Activated T-helper 17 cell treated with anti-CD3 and anti-CD28 coated beads, Interleukin-2, amount 50 U/mL, for 72 hours (primary cell): ENCODE measurements at regions not wholly inside any gene's neighbourhood (a gene's known extent, or its start where the extent isn't known, plus 50 kb on each side); places are given as distances from the start of the nearest gene placed in this dataset.

ENCODE experiments used
- ATAC-seq: fragments of 150-1000 bp; cut with Tn5 transposase; replicated peaks from 2 replicates; pipeline ENCODE4 v1.10.0; 2021; ENCODE audit warnings: mild to moderate bottlenecking, moderate library complexity
- H3K27ac Mint-ChIP-seq: one replicate; pipeline ENCODE4 v1.8.0; 2022; ENCODE audit warnings: mixed read lengths
- H3K27me3 Mint-ChIP-seq: one replicate; pipeline ENCODE4 v1.8.0; 2022; ENCODE audit warnings: mixed read lengths
- H3K36me3 Mint-ChIP-seq: one replicate; pipeline ENCODE4 v1.8.0; 2022; ENCODE audit warnings: low read depth, mild to moderate bottlenecking, mixed read lengths
- H3K4me1 Mint-ChIP-seq: one replicate; pipeline ENCODE4 v1.8.0; 2022; ENCODE audit warnings: mixed read lengths
- H3K4me3 Mint-ChIP-seq: one replicate; pipeline ENCODE4 v1.8.0; 2022; ENCODE audit warnings: mild to moderate bottlenecking, mixed read lengths
- H3K9me3 Mint-ChIP-seq: one replicate; pipeline ENCODE4 v1.8.0; 2022; ENCODE audit warnings: mixed read lengths

- H3K9me3 Mint-ChIP-seq: no peaks in the 10 kb centered on the region
- no peak overlapping the region for H3K4me3 Mint-ChIP-seq
- H3K27ac Mint-ChIP-seq: no peak overlapping the region
- H3K27me3 Mint-ChIP-seq: peaks cover 27% of the 10 kb centered on the region
- H3K4me1 Mint-ChIP-seq: no peaks in the 10 kb centered on the region
- no peak for ATAC-seq
- no peaks in the 10 kb centered on the region for H3K36me3 Mint-ChIP-seq
Measured at GRCh38 chr17:79452706-79453105, 158.1 kb downstream of the RBFOX3 start.

- Mint-ChIP-seq H3K36me3 (no peaks in the 10 kb centered on the region), H3K27ac (no peak overlapping the region), H3K4me3 (no peak overlapping the region), H3K27me3 (peaks cover 22% of the 10 kb centered on the region), H3K9me3 (no peaks in the 10 kb centered on the region), H3K4me1 (no peaks in the 10 kb centered on the region)
- ATAC-seq: no peak
Measured at GRCh38 chr17:79451167-79451566, 159.7 kb downstream of the RBFOX3 start.

GRCh38 chr17:79446399-79447009, 164.3 kb downstream of the RBFOX3 start:
- Mint-ChIP-seq H3K36me3 (no peaks in the 10 kb centered on the region), H3K27me3 (peaks cover 4% of the 10 kb centered on the region), H3K9me3 (no peaks in the 10 kb centered on the region), H3K4me3 (no peak overlapping the region), H3K4me1 (no peaks in the 10 kb centered on the region), H3K27ac (no peak overlapping the region)
- no peak for ATAC-seq

- H3K4me1 Mint-ChIP-seq: no peaks in the 10 kb centered on the region
- H3K36me3 Mint-ChIP-seq: no peaks in the 10 kb centered on the region
- H3K27ac Mint-ChIP-seq: no peak overlapping the region
- H3K27me3 Mint-ChIP-seq: peaks cover 8% of the 10 kb centered on the region
- H3K4me3 Mint-ChIP-seq: no peak overlapping the region
- no peaks in the 10 kb centered on the region for H3K9me3 Mint-ChIP-seq
- ATAC-seq: no peak
Measured at GRCh38 chr17:79444198-79444597, 166.7 kb downstream of the RBFOX3 start.

GRCh38 chr17:79443026-79443425, 167.8 kb downstream of the RBFOX3 start:
- ATAC-seq: no peak
- Mint-ChIP-seq H3K9me3 (no peaks in the 10 kb centered on the region), H3K27me3 (peaks cover 14% of the 10 kb centered on the region), H3K36me3 (no peaks in the 10 kb centered on the region), H3K27ac (no peak overlapping the region), H3K4me3 (no peak overlapping the region), H3K4me1 (no peaks in the 10 kb centered on the region)

- Mint-ChIP-seq H3K27me3 (peaks cover 11% of the 10 kb centered on the region), H3K4me3 (no peak overlapping the region), H3K36me3 (no peaks in the 10 kb centered on the region), H3K9me3 (no peaks in the 10 kb centered on the region), H3K27ac (no peak overlapping the region), H3K4me1 (no peaks in the 10 kb centered on the region)
- ATAC-seq: no peak
Measured at GRCh38 chr17:79441356-79442160, 169.3 kb downstream of the RBFOX3 start.

GRCh38 chr17:79440251-79440650, 170.6 kb downstream of the RBFOX3 start:
- Mint-ChIP-seq H3K4me3 (no peak overlapping the region), H3K27me3 (peaks cover 11% of the 10 kb centered on the region), H3K27ac (no peak overlapping the region), H3K4me1 (no peaks in the 10 kb centered on the region), H3K9me3 (no peaks in the 10 kb centered on the region), H3K36me3 (no peaks in the 10 kb centered on the region)
- no peak for ATAC-seq

GRCh38 chr17:79439493-79439892, 171.4 kb downstream of the RBFOX3 start:
- no peaks in the 10 kb centered on the region for H3K36me3 Mint-ChIP-seq
- no peaks in the 10 kb centered on the region for H3K9me3 Mint-ChIP-seq
- ATAC-seq: no peak
- no peaks in the 10 kb centered on the region for H3K4me1 Mint-ChIP-seq
- no peak overlapping the region for H3K4me3 Mint-ChIP-seq
- H3K27me3 Mint-ChIP-seq: peaks cover 11% of the 10 kb centered on the region
- no peak overlapping the region for H3K27ac Mint-ChIP-seq

GRCh38 chr17:79438546-79439334, 172.1 kb downstream of the RBFOX3 start:
- Mint-ChIP-seq H3K4me3 (no peak overlapping the region), H3K9me3 (no peaks in the 10 kb centered on the region), H3K27ac (no peak overlapping the region), H3K36me3 (no peaks in the 10 kb centered on the region), H3K27me3 (peaks cover 11% of the 10 kb centered on the region), H3K4me1 (no peaks in the 10 kb centered on the region)
- no peak for ATAC-seq

GRCh38 chr17:79438058-79438457, 172.8 kb downstream of the RBFOX3 start:
- Mint-ChIP-seq H3K4me1 (no peaks in the 10 kb centered on the region), H3K27ac (no peak overlapping the region), H3K9me3 (no peaks in the 10 kb centered on the region), H3K4me3 (no peak overlapping the region), H3K27me3 (peaks cover 11% of the 10 kb centered on the region), H3K36me3 (no peaks in the 10 kb centered on the region)
- ATAC-seq: no peak

- H3K9me3 Mint-ChIP-seq: no peaks in the 10 kb centered on the region
- no peak overlapping the region for H3K27ac Mint-ChIP-seq
- no peak for ATAC-seq
- no peaks in the 10 kb centered on the region for H3K36me3 Mint-ChIP-seq
- no peaks in the 10 kb centered on the region for H3K4me1 Mint-ChIP-seq
- H3K27me3 Mint-ChIP-seq: peaks cover 11% of the 10 kb centered on the region
- H3K4me3 Mint-ChIP-seq: no peak overlapping the region
Measured at GRCh38 chr17:79437081-79437480, 173.8 kb downstream of the RBFOX3 start.

GRCh38 chr17:79435962-79436361, 174.9 kb downstream of the RBFOX3 start:
- H3K36me3 Mint-ChIP-seq: no peaks in the 10 kb centered on the region
- H3K9me3 Mint-ChIP-seq: no peaks in the 10 kb centered on the region
- no peak overlapping the region for H3K4me3 Mint-ChIP-seq
- H3K4me1 Mint-ChIP-seq: no peaks in the 10 kb centered on the region
- no peak for ATAC-seq
- peaks cover 15% of the 10 kb centered on the region for H3K27me3 Mint-ChIP-seq
- no peak overlapping the region for H3K27ac Mint-ChIP-seq

GRCh38 chr17:79435296-79435695, 175.6 kb downstream of the RBFOX3 start:
- ATAC-seq: no peak
- peaks cover 15% of the 10 kb centered on the region for H3K27me3 Mint-ChIP-seq
- H3K4me3 Mint-ChIP-seq: no peak overlapping the region
- H3K27ac Mint-ChIP-seq: no peak overlapping the region
- no peaks in the 10 kb centered on the region for H3K9me3 Mint-ChIP-seq
- H3K4me1 Mint-ChIP-seq: no peaks in the 10 kb centered on the region
- H3K36me3 Mint-ChIP-seq: no peaks in the 10 kb centered on the region

GRCh38 chr17:79434215-79434614, 176.6 kb downstream of the RBFOX3 start:
- H3K9me3 Mint-ChIP-seq: no peaks in the 10 kb centered on the region
- no peak for ATAC-seq

GRCh38 chr17:79433379-79433778, 177.5 kb downstream of the RBFOX3 start:
- Mint-ChIP-seq H3K27ac (no peak overlapping the region), H3K4me3 (no peak overlapping the region), H3K4me1 (no peaks in the 10 kb centered on the region), H3K36me3 (no peaks in the 10 kb centered on the region), H3K27me3 (peaks cover 15% of the 10 kb centered on the region), H3K9me3 (no peaks in the 10 kb centered on the region)
- ATAC-seq: no peak

More at GRCh38 chr17:79434215-79434614, 176.6 kb downstream of the RBFOX3 start:
- peaks cover 13% of the 10 kb centered on the region for H3K27me3 Mint-ChIP-seq
- no peaks in the 10 kb centered on the region for H3K36me3 Mint-ChIP-seq
- H3K4me3 Mint-ChIP-seq: no peak overlapping the region
- H3K27ac Mint-ChIP-seq: no peak overlapping the region
- no peaks in the 10 kb centered on the region for H3K4me1 Mint-ChIP-seq
